Esophagus muscularis mucosa (tissue), 4 donors: ENCODE measurements at regions not wholly inside any gene's neighbourhood (a gene's known extent, or its start where the extent isn't known, plus 50 kb on each side); places are given as distances from the start of the nearest gene placed in this dataset.
A peak's percentile ranks its signal among the peaks of the same experiment; 100 is the strongest.

Source experiments
- DNase-seq: peaks from one replicate; pipeline ENCODE4 v3.0.0-alpha.2; 2017; ENCODE audit errors: extremely low spot score
- H3K27ac ChIP-seq, 4 donors: fragments of 200-600 bp; sonication (generic); replicated peaks in 1 of 4; 1 replicate in 3 of 4; 2 replicates in 1 of 4; pipeline ENCODE4 v1.5.1; 2016 to 2019; ENCODE audit warnings: mild to moderate bottlenecking in 1 of 4
- H3K27me3 ChIP-seq, 4 donors: fragments of 200-600 bp; sonication (generic); one replicate each; pipeline versions ENCODE4 v1.5.1 to v1.6.0; 2016 to 2019
- H3K36me3 ChIP-seq, 4 donors: fragments of 200-600 bp; sonication (generic); one replicate each; pipeline ENCODE4 v1.5.1; 2016 to 2019
- H3K4me1 ChIP-seq, 4 donors: fragments of 200-600 bp; sonication (generic); one replicate each; pipeline ENCODE4 v1.5.1; 2016 to 2019
- H3K4me3 ChIP-seq, 4 donors: fragments of 200-600 bp; sonication (generic); 1 replicate in 2 of 4; 2 replicates in 2 of 4; pipeline ENCODE4 v1.5.1; 2016 to 2019; ENCODE audit warnings: mild to moderate bottlenecking in 4 of 4, moderate library complexity in 1 of 4
- H3K9me3 ChIP-seq, 4 donors: fragments of 200-600 bp; sonication (generic); 1 replicate in 3 of 4; 2 replicates in 1 of 4; pipeline ENCODE4 v1.5.1; 2016 to 2019
- CTCF ChIP-seq, 3 experiments: fragments of 200-600 bp in 2 of 3; fragments of 450-650 bp in 1 of 3; sonication (generic) in 2 of 3; IDR thresholded peaks; one replicate each; pipeline ENCODE4 v1.5.1; 2017 to 2019; ENCODE audit warnings: antibody characterized with exemption in 3 of 3, mild to moderate bottlenecking in 2 of 3, moderate library complexity in 1 of 3
- EP300 ChIP-seq: sonication (generic); formaldehyde crosslinking; IDR thresholded peaks from one replicate; pipeline ENCODE4 v1.6.1; 2017; ENCODE audit warnings: antibody characterized with exemption
- POLR2A ChIP-seq: fragments of 450-650 bp; IDR thresholded peaks from one replicate; pipeline ENCODE4 v1.6.1; 2017; ENCODE audit warnings: antibody characterized with exemption, moderate library complexity, mild to moderate bottlenecking, low read depth
- POLR2AphosphoS5 ChIP-seq, 2 donors: sonication (generic); formaldehyde crosslinking; IDR thresholded peaks; one replicate each; pipeline ENCODE4 v1.6.1; 2017; ENCODE audit warnings: antibody characterized with exemption in 2 of 2
- WGBS: methylation state at CpG from one replicate; pipeline ENCODE4 v1.1.5; 2018; 5-methylcytosine and 5-hydroxymethylcytosine counted together
- intact Hi-C: fragments of 100-400 bp; cut with DNase I; formaldehyde crosslinking; loops from one replicate; pipeline ENCODE4 v1.15.1; 2023

- no peaks in the 10 kb centered on the region for H3K36me3 ChIP-seq
- TF ChIP-seq CTCF (IDR thresholded peaks at IDR 0.05): no peak
- TF ChIP-seq POLR2A: no peak
- no peak for TF ChIP-seq EP300
- TF ChIP-seq POLR2AphosphoS5 (IDR thresholded peaks at IDR 0.05): no peak
- no peak for DNase-seq
- peak overlapping the region; percentile 38 to 47 (median 41) for H3K4me3 ChIP-seq
- peaks cover 0 to 5% (median 0%) of the 10 kb centered on the region in 4 donors for H3K9me3 ChIP-seq
- H3K27ac ChIP-seq: peak overlapping the region; percentile 79 to 87 (median 85)
- peaks cover 26 to 34% (median 33%) of the 10 kb centered on the region in 4 donors for H3K4me1 ChIP-seq
- intact Hi-C loops: loop anchor here (5.0 kb wide), 1 partner anchor 118 kb away; the partner anchor contains the start of gene ETS2
- 36% methylated on average over 3 of the region's 3 CpGs for WGBS
- H3K27me3 ChIP-seq: no peaks in the 10 kb centered on the region
Observed at GRCh38 chr21:38925478-38925877, 119.7 kb downstream of the ETS2 start.

GRCh38 chr21:38924954-38925353 lies 119.2 kb downstream of the ETS2 start:
- no peak overlapping the region for H3K4me3 ChIP-seq
- H3K9me3 ChIP-seq: peaks cover 0 to 5% (median 0%) of the 10 kb centered on the region in 4 donors
- H3K36me3 ChIP-seq: no peaks in the 10 kb centered on the region
- WGBS: 97% methylated on average over 5 of the region's 5 CpGs
- H3K27me3 ChIP-seq: no peaks in the 10 kb centered on the region
- H3K27ac ChIP-seq: peak overlapping the region; percentile 79 to 87 (median 85)
- intact Hi-C loops: loop anchor here (5.0 kb wide), 2 partner anchors 103 to 118 kb away; partner anchors contain the start of gene ETS2
- DNase-seq: no peak
- H3K4me1 ChIP-seq: peaks cover 27 to 37% (median 35%) of the 10 kb centered on the region in 4 donors
- TF ChIP-seq POLR2AphosphoS5 (IDR thresholded peaks at IDR 0.05) (no peak), EP300 (no peak), CTCF (IDR thresholded peaks at IDR 0.05) (no peak), POLR2A (no peak)

- peak overlapping the region in 3 of 4 donors; percentile 15 to 85 (median 78) for H3K27ac ChIP-seq
- no peaks in the 10 kb centered on the region for H3K9me3 ChIP-seq
- WGBS: 100% methylated on average over 4 of the region's 4 CpGs
Observed at GRCh38 chr21:38923429-38923828, 117.7 kb downstream of the ETS2 start.

GRCh38 chr21:38922474-38923235 lies 116.9 kb downstream of the ETS2 start:
- Histone ChIP-seq H3K9me3 (no peaks in the 10 kb centered on the region), H3K27ac (peak overlapping the region in 3 of 4 donors; percentile 44 to 85 (median 78)), H3K36me3 (no peaks in the 10 kb centered on the region), H3K4me3 (no peak overlapping the region), H3K27me3 (no peaks in the 10 kb centered on the region), H3K4me1 (peaks cover 27 to 42% (median 35%) of the 10 kb centered on the region in 4 donors)
- intact Hi-C loops: loop anchor here (5.0 kb wide), 1 partner anchor 100 kb away; no protein-coding TSS in a partner anchor
- DNase-seq: no peak
- TF ChIP-seq POLR2AphosphoS5 (IDR thresholded peaks at IDR 0.05): no peak
- 98% methylated on average over 6 of the region's 6 CpGs for WGBS

More at GRCh38 chr21:38923429-38923828, 117.7 kb downstream of the ETS2 start:
- H3K4me3 ChIP-seq: no peak overlapping the region
- no peak for TF ChIP-seq CTCF (IDR thresholded peaks at IDR 0.05)
- TF ChIP-seq POLR2AphosphoS5 (IDR thresholded peaks at IDR 0.05): no peak
- TF ChIP-seq EP300: no peak
- DNase-seq: no peak
- intact Hi-C loops: loop anchor here (5.0 kb wide), 1 partner anchor 101 kb away; no protein-coding TSS in a partner anchor
- no peaks in the 10 kb centered on the region for H3K27me3 ChIP-seq
- no peaks in the 10 kb centered on the region for H3K36me3 ChIP-seq
- H3K4me1 ChIP-seq: peaks cover 27 to 42% (median 35%) of the 10 kb centered on the region in 4 donors

- peak overlapping the region; percentile 44 to 85 (median 76) for H3K27ac ChIP-seq
Observed at GRCh38 chr21:38921511-38922251, 116.0 kb downstream of the ETS2 start.

More at GRCh38 chr21:38921511-38922251, 116.0 kb downstream of the ETS2 start:
- intact Hi-C loops: loop anchor here (5.0 kb wide), 1 partner anchor 99 kb away; no protein-coding TSS in a partner anchor
- Histone ChIP-seq H3K4me3 (no peak overlapping the region), H3K9me3 (no peaks in the 10 kb centered on the region), H3K36me3 (no peaks in the 10 kb centered on the region), H3K27me3 (no peaks in the 10 kb centered on the region), H3K4me1 (peaks cover 27 to 42% (median 34%) of the 10 kb centered on the region in 4 donors)
- DNase-seq: no peak
- TF ChIP-seq POLR2A: no peak
- TF ChIP-seq CTCF (IDR thresholded peaks at IDR 0.05): no peak
- no peak for TF ChIP-seq POLR2AphosphoS5 (IDR thresholded peaks at IDR 0.05)
- no peak for TF ChIP-seq EP300
- 47% methylated on average over 7 of the region's 7 CpGs for WGBS
